Heart right ventricle (tissue), 16 donors: ENCODE measurements at regions not wholly inside any gene's neighbourhood (a gene's known extent, or its start where the extent isn't known, plus 50 kb on each side); places are given as distances from the start of the nearest gene placed in this dataset.
"Not testable (repeated sequence)": the region's sequence is repeated elsewhere in the genome, so short reads cannot be mapped to it uniquely, and the experiment has no call there.

Experiments
- ATAC-seq, 8 donors: fragments of 200-7000 bp; cut with Tn5 transposase; one replicate each; pipeline ENCODE4 v1.9.1; 2020; ENCODE audit warnings: mild to moderate bottlenecking in 8 of 8, moderate library complexity in 8 of 8, moderate number of reproducible peaks in 1 of 8
- DNase-seq, 2 donors: peaks; one replicate each; pipeline ENCODE4 v3.0.0-alpha.2; 2020
- H3K27ac ChIP-seq, 10 donors: fragments of 200-600 bp; sonication (generic) in 2 of 10; one replicate each; pipeline versions ENCODE4 v1.5.0 to v1.8.0; 2020 to 2022; ENCODE audit warnings: mild to moderate bottlenecking in 3 of 10
- H3K27me3 ChIP-seq, 7 donors: fragments of 200-600 bp; one replicate each; pipeline ENCODE4 v1.8.0; 2021 to 2022; ENCODE audit warnings: mild to moderate bottlenecking in 2 of 7
- H3K36me3 ChIP-seq, 9 donors: fragments of 200-600 bp; sonication (generic) in 1 of 9; one replicate each; pipeline versions ENCODE4 v1.5.0 to v1.8.0; 2020 to 2022; ENCODE audit warnings: mild to moderate bottlenecking in 2 of 9
- H3K4me1 ChIP-seq, 9 donors: fragments of 200-600 bp; sonication (generic) in 1 of 9; one replicate each; pipeline versions ENCODE4 v1.5.0 to v1.8.0; 2020 to 2022; ENCODE audit warnings: mild to moderate bottlenecking in 4 of 9
- H3K4me3 ChIP-seq, 10 donors: fragments of 200-600 bp; sonication (generic) in 2 of 10; one replicate each; pipeline versions ENCODE4 v1.5.0 to v1.8.0; 2020 to 2022; ENCODE audit warnings: mild to moderate bottlenecking in 7 of 10, moderate library complexity in 2 of 10
- H3K9me3 ChIP-seq, 11 donors: fragments of 200-600 bp in 10 of 11; sonication (generic) in 2 of 11; one replicate each; pipeline versions ENCODE4 v1.5.0 to v1.8.0; 2013 to 2022; ENCODE audit warnings: mild to moderate bottlenecking in 2 of 11, control low read depth in 1 of 11, moderate library complexity in 1 of 11
- CTCF ChIP-seq, 9 donors: fragments of 200-600 bp; sonication (generic) in 2 of 9; IDR thresholded peaks; one replicate each; pipeline versions ENCODE4 v1.5.0 to v1.8.0; 2021 to 2022; ENCODE audit warnings: antibody characterized with exemption in 9 of 9, mild to moderate bottlenecking in 5 of 9, moderate library complexity in 1 of 9
- WGBS, 2 donors: extraction: QIAGEN DNeasy Blood & Tissue Kit; methylation state at CpG; one replicate each; pipeline ENCODE4 v1.1.7; 2013; ENCODE audit warnings: inconsistent platforms in 1 of 2; 5-methylcytosine and 5-hydroxymethylcytosine counted together
- intact Hi-C, 10 donors: fragments of 100-400 bp; cut with DNase I; formaldehyde crosslinking; loops; one replicate each; pipeline versions ENCODE4 v1.11.1 to v1.14.2; 2022
- donor health status: Arrhythmogenic right ventricular cardiomyopathy.
- donor health status: ischemic (EF 13 %, LVEDD 7.1; RV severe dilation, severe dysfunction).
- donor health status: healthy with polysubstance abuse.
- donor health status: DM: no; HTN: yes; CAD: no.
- donor health status: DM: no; HTN: no; CAD: no.
- donor health status: ischemic (EF 25% LVEDD 6.9; RV normal size, moderate dysfunction).
- donor health status: ischemic (EF 25% LVEDD 5.7; RV mildly dilated, moderate dysfunction).
- donor health status: healthy.
- donor health status: DM: yes; HTN: yes; CAD: no.
- donor health status: Ischemic cardiomyopathy.
- donor health status: ischemic (EF 35%, LVEDD 5.7; RV mildly dilated, moderate dysfunction).
- donor health status: nonischemic (EF 11% LVEDD 7.7; RV severe dilation, severe dysfunction).
- donor health status: DM: yes; HTN: yes; CAD: no.
- donor health status: PGD.
- donor health status: ischemic (EF 29% LVEDD 5.4; RV normal size, mild dysfunction).
- donor health status: nonischemic (EF 23%, LVEDD 6.1; RV moderate dilation, normal function).

- H3K27me3 ChIP-seq, result no peaks in the 10 kb centered on the region
- no peak overlapping the region for H3K4me3 ChIP-seq
- peaks cover 0 to 7% (median 0%) of the 10 kb centered on the region in 9 donors for H3K4me1 ChIP-seq
- H3K27ac ChIP-seq, result no peak overlapping the region
- H3K9me3 ChIP-seq, result no peaks in the 10 kb centered on the region
- TF ChIP-seq CTCF (IDR thresholded peaks at IDR 0.05), result no peak
- DNase-seq (no peak), ATAC-seq (no peak)
- WGBS, 2 donors, result 55 to 64% methylated on average over 5 of the region's 5 CpGs
- intact Hi-C loops, result no loop called here
- H3K36me3 ChIP-seq, result no peaks in the 10 kb centered on the region
Measured at GRCh38 chr2:113334147-113334546, 55.4 kb upstream of the PAX8 start.

- H3K4me3 ChIP-seq, H3K27me3 ChIP-seq, ATAC-seq, H3K9me3 ChIP-seq, intact Hi-C loops, H3K4me1 ChIP-seq, H3K27ac ChIP-seq, DNase-seq, H3K36me3 ChIP-seq: not testable (repeated sequence)
- WGBS, 2 donors, result 53 to 63% methylated on average over 5 of the region's 5 CpGs
Measured at GRCh38 chr2:113333735-113334134, 55.0 kb upstream of the PAX8 start.

GRCh38 chr2:113330060-113330767 lies 51.5 kb upstream of the PAX8 start:
- H3K4me3 ChIP-seq, ATAC-seq, H3K4me1 ChIP-seq, H3K9me3 ChIP-seq, H3K27ac ChIP-seq, H3K36me3 ChIP-seq, H3K27me3 ChIP-seq, DNase-seq, intact Hi-C loops: not testable (repeated sequence)
- WGBS, 2 donors, result 76 to 92% methylated on average over 4 to 5 of the region's 5 CpGs

- intact Hi-C loops, H3K27me3 ChIP-seq, ATAC-seq, H3K9me3 ChIP-seq, H3K36me3 ChIP-seq, H3K4me3 ChIP-seq, H3K27ac ChIP-seq, DNase-seq: not testable (repeated sequence)
- peaks cover 0 to 12% (median 6%) of the 10 kb centered on the region in 9 donors for H3K4me1 ChIP-seq
- 87 to 92% methylated on average over 9 of the region's 9 CpGs for WGBS, 2 donors
Measured at GRCh38 chr2:113328973-113329372, 50.3 kb upstream of the PAX8 start.

GRCh38 chr2:113328572-113328971 lies 49.9 kb upstream of the PAX8 start:
- H3K4me3 ChIP-seq, H3K27me3 ChIP-seq, DNase-seq, ATAC-seq, intact Hi-C loops, H3K9me3 ChIP-seq, H3K36me3 ChIP-seq, H3K27ac ChIP-seq: not testable (repeated sequence)
- H3K4me1 ChIP-seq, result peaks cover 0 to 12% (median 6%) of the 10 kb centered on the region in 9 donors
- WGBS, 2 donors, result 90 to 92% methylated on average over 1 of the region's 1 CpG
